ENCODE measurements at regions not wholly inside any gene's neighbourhood (a gene's known extent, or its start where the extent isn't known, plus 50 kb on each side); places are given as distances from the start of the nearest gene placed in this dataset.

- TF ChIP-seq, protein P1, sequence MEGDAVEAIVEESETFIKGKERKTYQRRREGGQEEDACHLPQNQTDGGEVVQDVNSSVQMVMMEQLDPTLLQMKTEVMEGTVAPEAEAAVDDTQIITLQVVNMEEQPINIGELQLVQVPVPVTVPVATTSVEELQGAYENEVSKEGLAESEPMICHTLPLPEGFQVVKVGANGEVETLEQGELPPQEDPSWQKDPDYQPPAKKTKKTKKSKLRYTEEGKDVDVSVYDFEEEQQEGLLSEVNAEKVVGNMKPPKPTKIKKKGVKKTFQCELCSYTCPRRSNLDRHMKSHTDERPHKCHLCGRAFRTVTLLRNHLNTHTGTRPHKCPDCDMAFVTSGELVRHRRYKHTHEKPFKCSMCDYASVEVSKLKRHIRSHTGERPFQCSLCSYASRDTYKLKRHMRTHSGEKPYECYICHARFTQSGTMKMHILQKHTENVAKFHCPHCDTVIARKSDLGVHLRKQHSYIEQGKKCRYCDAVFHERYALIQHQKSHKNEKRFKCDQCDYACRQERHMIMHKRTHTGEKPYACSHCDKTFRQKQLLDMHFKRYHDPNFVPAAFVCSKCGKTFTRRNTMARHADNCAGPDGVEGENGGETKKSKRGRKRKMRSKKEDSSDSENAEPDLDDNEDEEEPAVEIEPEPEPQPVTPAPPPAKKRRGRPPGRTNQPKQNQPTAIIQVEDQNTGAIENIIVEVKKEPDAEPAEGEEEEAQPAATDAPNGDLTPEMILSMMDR (IDR thresholded peaks at IDR 0.05; ENCODE audit: insufficient read depth, low read length), result no peak
- TF ChIP-seq GABPA (IDR thresholded peaks at IDR 0.05; ENCODE audit: low read depth) (no peak), POLR2AphosphoS5 (IDR thresholded peaks at IDR 0.05; ENCODE audit: low read depth) (no peak)
- TF ChIP-seq, protein P2, sequence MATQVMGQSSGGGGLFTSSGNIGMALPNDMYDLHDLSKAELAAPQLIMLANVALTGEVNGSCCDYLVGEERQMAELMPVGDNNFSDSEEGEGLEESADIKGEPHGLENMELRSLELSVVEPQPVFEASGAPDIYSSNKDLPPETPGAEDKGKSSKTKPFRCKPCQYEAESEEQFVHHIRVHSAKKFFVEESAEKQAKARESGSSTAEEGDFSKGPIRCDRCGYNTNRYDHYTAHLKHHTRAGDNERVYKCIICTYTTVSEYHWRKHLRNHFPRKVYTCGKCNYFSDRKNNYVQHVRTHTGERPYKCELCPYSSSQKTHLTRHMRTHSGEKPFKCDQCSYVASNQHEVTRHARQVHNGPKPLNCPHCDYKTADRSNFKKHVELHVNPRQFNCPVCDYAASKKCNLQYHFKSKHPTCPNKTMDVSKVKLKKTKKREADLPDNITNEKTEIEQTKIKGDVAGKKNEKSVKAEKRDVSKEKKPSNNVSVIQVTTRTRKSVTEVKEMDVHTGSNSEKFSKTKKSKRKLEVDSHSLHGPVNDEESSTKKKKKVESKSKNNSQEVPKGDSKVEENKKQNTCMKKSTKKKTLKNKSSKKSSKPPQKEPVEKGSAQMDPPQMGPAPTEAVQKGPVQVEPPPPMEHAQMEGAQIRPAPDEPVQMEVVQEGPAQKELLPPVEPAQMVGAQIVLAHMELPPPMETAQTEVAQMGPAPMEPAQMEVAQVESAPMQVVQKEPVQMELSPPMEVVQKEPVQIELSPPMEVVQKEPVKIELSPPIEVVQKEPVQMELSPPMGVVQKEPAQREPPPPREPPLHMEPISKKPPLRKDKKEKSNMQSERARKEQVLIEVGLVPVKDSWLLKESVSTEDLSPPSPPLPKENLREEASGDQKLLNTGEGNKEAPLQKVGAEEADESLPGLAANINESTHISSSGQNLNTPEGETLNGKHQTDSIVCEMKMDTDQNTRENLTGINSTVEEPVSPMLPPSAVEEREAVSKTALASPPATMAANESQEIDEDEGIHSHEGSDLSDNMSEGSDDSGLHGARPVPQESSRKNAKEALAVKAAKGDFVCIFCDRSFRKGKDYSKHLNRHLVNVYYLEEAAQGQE (IDR thresholded peaks at IDR 0.05; ENCODE audit: insufficient replicate concordance, low read depth), result no peak
These were observed 251.0 kb downstream of the SAMD5 start for GRCh38 chr6:147759536-147759935.

All from HL-60 (cell line).